Epithelial cell of proximal tubule (primary cell): ENCODE measurements at regions not wholly inside any gene's neighbourhood (a gene's known extent, or its start where the extent isn't known, plus 50 kb on each side); places are given as distances from the start of the nearest gene placed in this dataset.
"Not testable (repeated sequence)": the region's sequence is repeated elsewhere in the genome, so short reads cannot be mapped to it uniquely, and the experiment has no call there.

Source experiments
- DNase-seq: peaks from one replicate; pipeline ENCODE4 v3.0.0-alpha.2; 2011; ENCODE audit warnings: low read depth
- H3K4me3 ChIP-seq: 2 replicates; pipeline ENCODE4 v1.5.1; 2011; ENCODE audit warnings: low read depth, mild to moderate bottlenecking, low read length
- CTCF ChIP-seq: conservative IDR thresholded peaks from 2 replicates; pipeline ENCODE4 v1.5.1; 2012; ENCODE audit warnings: low read depth, mild to moderate bottlenecking, low read length

GRCh38 chr7:81487516-81487915 lies 282.3 kb downstream of the HGF start:
- H3K4me3 ChIP-seq: no peak overlapping the region
- TF ChIP-seq CTCF: no peak

GRCh38 chr7:81484261-81484660 lies 285.6 kb downstream of the HGF start:
- DNase-seq: no peak
- H3K4me3 ChIP-seq: no peak overlapping the region
- no peak for TF ChIP-seq CTCF

More at GRCh38 chr7:81487516-81487915, 282.3 kb downstream of the HGF start:
- no peak for DNase-seq

DNA sequence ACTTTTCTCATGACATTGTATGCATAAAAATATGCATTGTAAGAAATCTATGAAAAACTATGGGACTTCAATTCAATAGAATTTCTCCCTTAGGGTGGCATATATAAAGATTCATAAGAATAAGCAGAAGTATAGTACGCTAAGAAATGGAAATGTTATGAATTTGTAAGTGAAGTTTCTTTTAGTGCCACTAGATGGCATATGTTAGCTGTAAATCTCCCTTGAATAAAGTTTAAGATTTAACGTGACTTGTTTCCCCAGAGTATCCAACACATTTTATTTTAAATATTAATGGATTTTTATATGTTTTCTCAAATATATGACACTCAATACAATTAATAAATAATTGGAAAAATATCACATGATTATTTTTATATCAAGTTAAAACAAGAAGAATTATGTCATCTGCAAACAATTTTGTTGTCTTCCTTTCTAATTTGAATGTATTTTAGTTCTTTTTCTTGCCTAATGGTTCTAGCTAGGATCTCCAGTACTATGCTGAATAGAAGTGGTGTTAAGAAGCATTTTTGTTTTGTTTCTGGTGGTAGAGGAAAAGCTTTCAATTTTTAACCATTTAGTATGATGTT lies 287.2 kb downstream of the HGF start:
- H3K4me3 ChIP-seq: no peak overlapping the region
- DNase-seq: no peak
- TF ChIP-seq CTCF: peak; percentile 50

DNA sequence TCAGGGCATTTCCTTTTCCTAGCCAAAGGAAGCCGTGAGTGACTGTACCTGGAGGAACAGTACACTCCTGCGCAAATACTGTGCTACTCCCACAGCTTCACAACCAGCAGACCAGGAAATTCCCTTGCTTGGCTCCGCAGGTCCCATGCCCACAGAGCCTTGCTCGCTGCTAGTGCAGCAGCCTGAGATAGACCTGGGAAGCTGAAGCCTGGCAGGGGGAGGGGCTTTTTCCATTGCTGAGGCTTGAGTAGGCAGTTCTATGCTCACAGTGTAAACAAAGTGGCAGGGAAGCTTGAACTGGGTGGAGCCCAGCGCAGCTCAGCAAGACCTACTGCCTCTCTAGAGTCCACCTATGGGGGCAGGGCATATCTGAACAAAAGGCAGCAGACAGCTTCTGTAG lies 291.2 kb downstream of the HGF start:
- no peak for TF ChIP-seq CTCF
- no peak overlapping the region for H3K4me3 ChIP-seq
- no peak for DNase-seq

DNA sequence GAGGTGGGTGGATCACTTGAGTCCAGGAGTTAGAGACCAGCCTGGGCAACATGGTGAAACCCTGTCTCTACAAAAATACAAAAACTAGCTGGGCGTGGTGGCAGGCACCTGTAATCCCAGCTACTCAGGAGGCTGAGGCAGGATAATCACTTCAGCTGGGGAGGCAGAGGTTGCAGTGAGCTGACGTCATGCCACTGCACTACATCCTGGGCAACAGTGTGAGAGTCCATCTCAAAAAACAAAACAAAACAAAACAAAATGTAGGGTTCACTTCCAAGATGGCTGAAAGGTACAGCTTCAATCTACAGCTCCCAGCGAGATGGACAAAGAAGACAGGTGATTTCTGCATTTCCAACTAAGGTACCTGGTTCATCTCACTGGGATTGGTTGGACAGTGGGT lies 291.6 kb downstream of the HGF start:
- not testable (repeated sequence) for DNase-seq, H3K4me3 ChIP-seq

DNA sequence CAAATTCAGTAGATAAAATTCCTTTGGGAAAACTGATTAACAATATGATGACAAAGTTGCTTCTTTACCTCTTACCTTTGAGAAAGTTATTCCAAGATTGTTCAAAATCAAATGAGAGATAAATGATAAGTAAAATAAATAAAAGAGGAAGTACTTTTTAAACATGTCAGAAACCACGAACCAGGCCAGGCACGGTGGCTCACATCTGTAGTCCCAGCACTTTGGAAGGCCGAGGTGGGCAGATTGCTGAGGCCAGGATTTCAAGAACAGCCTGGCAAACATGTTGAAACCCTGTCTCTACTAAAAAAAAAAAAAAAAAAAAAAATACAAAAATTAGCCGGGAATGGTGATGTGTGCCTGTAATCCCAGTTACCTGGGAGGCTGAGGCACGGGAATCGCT lies 296.6 kb downstream of the HGF start:
- no peak for TF ChIP-seq CTCF
- no peak overlapping the region for H3K4me3 ChIP-seq

GRCh38 chr7:81470724-81471379 lies 299.0 kb downstream of the HGF start:
- TF ChIP-seq CTCF: no peak
- DNase-seq: no peak
- no peak overlapping the region for H3K4me3 ChIP-seq

More for the DNA sequence above, 296.6 kb downstream of the HGF start:
- no peak for DNase-seq
